HepG2 (cell line): ENCODE measurements at regions not wholly inside any gene's neighbourhood (a gene's known extent, or its start where the extent isn't known, plus 50 kb on each side); places are given as distances from the start of the nearest gene placed in this dataset.

Experiments used
- ATAC-seq: fragments of 200-7000 bp; cut with Tn5 transposase; 3 replicates; pipeline ENCODE4 v1.9.1; 2020; ENCODE audit warnings: mild to moderate bottlenecking, moderate library complexity
- BruUV-seq: library from RNA; stranded (reverse); fragments of 400-500 nt; replicated peaks from 2 replicates; lab custom pipeline; 2021; lab: Mats Ljungman, UMichigan
- CTCF ChIA-PET: fragments of 300-600 bp; formaldehyde crosslinking; extraction: SDS; loops from one replicate; lab custom pipeline; 2021; ENCODE audit warnings: low total read pairs, inconsistent platforms, low intra/inter-chr PET ratio; lab: Yijun Ruan, JAX
- POLR2A ChIA-PET: fragments of 350-600 bp; sonication (Branson Sonifier 250); formaldehyde crosslinking; loops from one replicate; lab custom pipeline; 2020; ENCODE audit warnings: antibody characterized with exemption, inconsistent platforms; lab: Yijun Ruan, JAX
- DNase-seq: peaks from one replicate; pipeline ENCODE4 v3.0.0-alpha.2; 2015; ENCODE audit warnings: low spot score
- FAIRE-seq: peaks from 3 replicates; lab custom pipeline; 2011; peaks lifted over from hg19 to GRCh38; lab: Jason Lieb, UNC
- H2AFZ ChIP-seq: one replicate; pipeline ENCODE4 v1.6.1; 2011; ENCODE audit warnings: low read length, inconsistent platforms
- H3K27ac ChIP-seq: fragments of 300-600 bp; 3 replicates; pipeline ENCODE4 v1.8.0; 2011; ENCODE audit warnings: mixed run types, mild to moderate bottlenecking, mixed read lengths, low read length, inconsistent platforms; ENCODE audit not compliant: insufficient read depth; ENCODE audit errors: extremely low read length
- H3K27me3 ChIP-seq, 2 experiments: fragments of 200-600 bp in 1 of 2; 2 replicates in 1 of 2; 3 replicates in 1 of 2; pipeline versions ENCODE4 v1.6.0 to v1.8.0; 2011; ENCODE audit warnings: low read length in 2 of 2, mild to moderate bottlenecking in 2 of 2, moderate library complexity in 2 of 2, inconsistent platforms in 1 of 2; ENCODE audit not compliant: insufficient read depth in 2 of 2, control insufficient read depth in 1 of 2
- H3K36me3 ChIP-seq, 2 experiments: fragments of 200-600 bp in 1 of 2; replicated peaks in 1 of 2; 2 replicates in 1 of 2; 3 replicates in 1 of 2; pipeline versions ENCODE4 v1.5.1 to v1.8.0; 2011; ENCODE audit warnings: low read length in 2 of 2, inconsistent platforms in 1 of 2; ENCODE audit not compliant: insufficient read depth in 2 of 2, control insufficient read depth in 1 of 2
- H3K4me1 ChIP-seq: 2 replicates; pipeline ENCODE4 v1.5.1; 2012; ENCODE audit warnings: low read length, inconsistent platforms; ENCODE audit not compliant: insufficient read depth
- H3K4me2 ChIP-seq: 2 replicates; pipeline ENCODE4 v1.6.0; 2011; ENCODE audit warnings: low read depth, low read length, inconsistent platforms
- H3K4me3 ChIP-seq, 3 experiments: fragments of 200-600 bp in 1 of 3; sonication (generic), shearing (Covaris generic) in 1 of 3; replicated peaks in 1 of 3; 2 replicates each; pipeline ENCODE4 v1.5.1; 2011 to 2016; ENCODE audit warnings: low read length in 3 of 3, inconsistent platforms in 2 of 3, low read depth in 2 of 3, mild to moderate bottlenecking in 2 of 3, control low read depth in 1 of 3, mixed read lengths in 1 of 3; ENCODE audit not compliant: insufficient read depth in 1 of 3
- H3K79me2 ChIP-seq: one replicate; pipeline ENCODE4 v1.6.1; 2011; ENCODE audit warnings: low read length, inconsistent platforms; ENCODE audit not compliant: insufficient read depth
- H3K9ac ChIP-seq: 2 replicates; pipeline ENCODE4 v1.6.0; 2011; ENCODE audit warnings: mild to moderate bottlenecking, low read depth, low read length, inconsistent platforms; ENCODE audit not compliant: insufficient read depth
- H3K9me3 ChIP-seq: 2 replicates; pipeline ENCODE4 v1.5.1; 2012; ENCODE audit warnings: mild to moderate bottlenecking, low read length
- H4K20me1 ChIP-seq: 2 replicates; pipeline ENCODE4 v1.6.0; 2011; ENCODE audit warnings: inconsistent platforms, mild to moderate bottlenecking, low read length, moderate library complexity; ENCODE audit not compliant: insufficient read depth
- BCL3 ChIP-seq: sonication (generic); formaldehyde crosslinking; IDR thresholded peaks from 2 replicates; pipeline ENCODE4 v1.5.1; 2020; ENCODE audit warnings: mild to moderate bottlenecking, missing genetic modification reagents, moderate library complexity
- CREBL2 ChIP-seq: sonication (generic); formaldehyde crosslinking; IDR thresholded peaks from 2 replicates; pipeline ENCODE4 v1.8.1; 2023; ENCODE audit warnings: missing genetic modification reagents, mild to moderate bottlenecking, borderline replicate concordance
- E2F2 ChIP-seq: sonication (generic); formaldehyde crosslinking; IDR thresholded peaks from 2 replicates; pipeline ENCODE4 v1.4.0; 2020; ENCODE audit warnings: missing genetic modification reagents, borderline replicate concordance
- IKZF1 ChIP-seq: fragments of 450-650 bp; IDR thresholded peaks from 2 replicates; pipeline ENCODE4 v1.7.1; 2016
- JDP2 ChIP-seq: sonication (generic); formaldehyde crosslinking; IDR thresholded peaks from 2 replicates; pipeline ENCODE4 v1.8.1; 2022; ENCODE audit warnings: missing genetic modification reagents, borderline replicate concordance
- JUNB ChIP-seq: sonication (generic); formaldehyde crosslinking; IDR thresholded peaks from 2 replicates; pipeline ENCODE4 v1.8.0; 2022; ENCODE audit warnings: missing genetic modification reagents, mild to moderate bottlenecking, borderline replicate concordance
- MTF1 ChIP-seq: sonication (generic); formaldehyde crosslinking; IDR thresholded peaks from 2 replicates; pipeline ENCODE4 v1.5.0; 2020; ENCODE audit warnings: missing genetic modification reagents
- NFKB2 ChIP-seq: sonication (generic); formaldehyde crosslinking; IDR thresholded peaks from 2 replicates; pipeline ENCODE4 v1.4.0; 2020; ENCODE audit warnings: missing genetic modification reagents, borderline replicate concordance
- SAP130 ChIP-seq: IDR thresholded peaks from 2 replicates; pipeline ENCODE4 v1.6.1; 2016; ENCODE audit warnings: low read depth
- SMC3 ChIP-seq: IDR thresholded peaks from 2 replicates; pipeline ENCODE4 v1.6.1; 2011; ENCODE audit warnings: low read length, improper control_type of control experiment
- SNAPC4 ChIP-seq: sonication (generic); formaldehyde crosslinking; IDR thresholded peaks from 2 replicates; pipeline ENCODE4 v1.4.0; 2020; ENCODE audit warnings: mild to moderate bottlenecking, missing genetic modification reagents
- TEF ChIP-seq: sonication (generic); formaldehyde crosslinking; IDR thresholded peaks from 2 replicates; pipeline ENCODE4 v1.5.0; 2020; ENCODE audit warnings: missing genetic modification reagents
- WIZ ChIP-seq: sonication (generic); formaldehyde crosslinking; IDR thresholded peaks from 2 replicates; pipeline ENCODE4 v1.5.1; 2020; ENCODE audit warnings: mild to moderate bottlenecking, missing genetic modification reagents
- ZBTB1 ChIP-seq: sonication (generic); formaldehyde crosslinking; IDR thresholded peaks from 2 replicates; pipeline ENCODE4 v1.4.0; 2020; ENCODE audit warnings: missing genetic modification reagents, borderline replicate concordance
- ZC3H4 ChIP-seq: sonication (generic); formaldehyde crosslinking; IDR thresholded peaks from 2 replicates; pipeline ENCODE4 v1.4.0; 2020; ENCODE audit warnings: missing genetic modification reagents, borderline replicate concordance
- ZNF253 ChIP-seq: sonication (generic); formaldehyde crosslinking; IDR thresholded peaks from 2 replicates; pipeline ENCODE4 v1.8.0; 2022; ENCODE audit warnings: mild to moderate bottlenecking, missing genetic modification reagents, borderline replicate concordance
- ZNF430 ChIP-seq: sonication (generic); formaldehyde crosslinking; IDR thresholded peaks from 2 replicates; pipeline ENCODE4 v1.9.0; 2021; ENCODE audit warnings: mild to moderate bottlenecking, missing genetic modification reagents
- ZNF768 ChIP-seq: sonication (generic); formaldehyde crosslinking; IDR thresholded peaks from 2 replicates; pipeline ENCODE4 v1.4.0; 2020; ENCODE audit warnings: missing genetic modification reagents
- WGBS: methylation state at CpG from one replicate; pipeline ENCODE4 v1.1.6; 2017; ENCODE audit warnings: low lambda C conversion rate; 5-methylcytosine and 5-hydroxymethylcytosine counted together
- in situ Hi-C: cut with HindIII; loops from 2 replicates; pipeline ENCODE4 v1.10.0; 2017; ENCODE audit warnings: low pct_unique_long_range_greater_than_20kb; ENCODE audit not compliant: extremely low pct_ligation_motif_present
- intact Hi-C: fragments of 100-400 bp; cut with micrococcal nuclease; formaldehyde crosslinking; loops from one replicate; pipeline ENCODE4 v1.10.0; 2022; ENCODE audit not compliant: unreplicated experiment

- Histone ChIP-seq H3K9ac (no peak overlapping the region), H3K27me3 (peaks cover 2 to 17% of the 10 kb centered on the region in 2 experiments; a peak in 2 of 5 replicates), H3K4me1 (no peaks in the 10 kb centered on the region), H3K79me2 (no peaks in the 10 kb centered on the region), H3K4me2 (no peak overlapping the region), H3K36me3 (no peaks in the 10 kb centered on the region), H3K9me3 (no peaks in the 10 kb centered on the region), H2AFZ (no peak overlapping the region), H3K4me3 (no peak overlapping the region), H4K20me1 (no peaks in the 10 kb centered on the region), H3K27ac (no peak overlapping the region)
- DNase-seq (no peak), FAIRE-seq (no peak), ATAC-seq (no peak)
- BruUV-seq: no TSS peak
- CTCF ChIA-PET: no interaction called here
- POLR2A ChIA-PET: no interaction called here
- WGBS: 54% methylated on average over 6 of the region's 9 CpGs
- in situ Hi-C loops: no loop called here
- intact Hi-C loops: no loop called here
- no peak for TF ChIP-seq BCL3 (CRISPR knock-in tag)
- TF ChIP-seq CREBL2 (CRISPR knock-in tag): no peak
- no peak for TF ChIP-seq NFKB2 (CRISPR knock-in tag)
- TF ChIP-seq JUNB (CRISPR knock-in tag): no peak
- no peak for TF ChIP-seq SMC3
- TF ChIP-seq SAP130 (CRISPR knock-in tag): no peak
- no peak for TF ChIP-seq MTF1 (CRISPR knock-in tag)
- no peak for TF ChIP-seq ZNF768
- no peak for TF ChIP-seq WIZ (CRISPR knock-in tag)
- TF ChIP-seq ZBTB1 (CRISPR knock-in tag): no peak
- TF ChIP-seq TEF (CRISPR knock-in tag): no peak
- no peak for TF ChIP-seq E2F2 (CRISPR knock-in tag)
- no peak for TF ChIP-seq ZNF253 (CRISPR knock-in tag)
- TF ChIP-seq ZNF430 (CRISPR knock-in tag): no peak
- TF ChIP-seq ZC3H4 (CRISPR knock-in tag): no peak
- no peak for TF ChIP-seq IKZF1
- TF ChIP-seq SNAPC4: no peak
- TF ChIP-seq JDP2: no peak
Observed at GRCh38 chr10:44049301-44050015, 335.4 kb downstream of the CXCL12 start.
